Endodermal cell (in vitro differentiated cells): ENCODE measurements at regions not wholly inside any gene's neighbourhood (a gene's known extent, or its start where the extent isn't known, plus 50 kb on each side); places are given as distances from the start of the nearest gene placed in this dataset.

Experiments
- DNase-seq: peaks from one replicate; pipeline ENCODE4 v3.0.0-alpha.2; 2017
- H3K27ac ChIP-seq: 2 replicates; pipeline ENCODE4 v1.5.1; 2013; ENCODE audit warnings: mild to moderate bottlenecking, low read depth, low read length, moderate library complexity
- H3K27me3 ChIP-seq: 2 replicates; pipeline ENCODE4 v1.6.1; 2013; ENCODE audit warnings: mild to moderate bottlenecking, low read length, moderate library complexity; ENCODE audit not compliant: insufficient read depth, control insufficient read depth, poor library complexity, severe bottlenecking
- H3K36me3 ChIP-seq: 2 replicates; pipeline ENCODE4 v1.7.0; 2013; ENCODE audit warnings: mild to moderate bottlenecking, low read length, moderate library complexity; ENCODE audit not compliant: control insufficient read depth, insufficient read depth
- H3K4me1 ChIP-seq: one replicate; pipeline ENCODE4 v1.7.0; 2013; ENCODE audit warnings: low read length; ENCODE audit not compliant: control insufficient read depth, insufficient read depth
- H3K4me3 ChIP-seq: 2 replicates; pipeline ENCODE4 v1.5.1; 2013; ENCODE audit warnings: mild to moderate bottlenecking, low read length, moderate library complexity
- H3K9ac ChIP-seq: 2 replicates; pipeline ENCODE4 v1.6.1; 2013; ENCODE audit warnings: mild to moderate bottlenecking, low read length, moderate library complexity; ENCODE audit not compliant: poor library complexity, severe bottlenecking; ENCODE audit errors: extremely low read depth
- H3K9me3 ChIP-seq: 2 replicates; pipeline ENCODE4 v1.6.1; 2013; ENCODE audit warnings: mild to moderate bottlenecking, low read length, moderate library complexity; ENCODE audit not compliant: control insufficient read depth
- H3K27ac Mint-ChIP-seq: 2 replicates; pipeline ENCODE4 v1.8.0; 2020; ENCODE audit warnings: mixed read lengths
- H3K27me3 Mint-ChIP-seq: 2 replicates; pipeline ENCODE4 v1.8.0; 2021; ENCODE audit warnings: mild to moderate bottlenecking, mixed read lengths; ENCODE audit not compliant: insufficient read depth
- H3K36me3 Mint-ChIP-seq: 2 replicates; pipeline ENCODE4 v1.8.0; 2020; ENCODE audit warnings: low read depth, mixed read lengths
- H3K4me1 Mint-ChIP-seq: 2 replicates; pipeline ENCODE4 v1.8.0; 2020; ENCODE audit warnings: mixed read lengths
- H3K4me3 Mint-ChIP-seq: 2 replicates; pipeline ENCODE4 v1.8.0; 2020; ENCODE audit warnings: mild to moderate bottlenecking, moderate library complexity, mixed read lengths
- H3K9me3 Mint-ChIP-seq: 2 replicates; pipeline ENCODE4 v1.8.0; 2020; ENCODE audit warnings: mild to moderate bottlenecking, mixed read lengths
- CTCF ChIP-seq: fragments of 200-600 bp; sonication (generic); conservative IDR thresholded peaks from 2 replicates; pipeline ENCODE4 v1.5.0; 2021; ENCODE audit warnings: antibody characterized with exemption, mild to moderate bottlenecking
- WGBS, 2 experiments: methylation state at CpG; one replicate each; pipeline versions ENCODE4 v1.1.5 to v1.1.7; 2013; ENCODE audit warnings: missing lambda C conversion rate in 2 of 2, mixed read lengths in 1 of 2; ENCODE audit not compliant: insufficient coverage in 1 of 2, insufficient read length in 1 of 2; 5-methylcytosine and 5-hydroxymethylcytosine counted together

GRCh38 chr7:113444261-113444660 is 325.9 kb upstream of the SMIM30 start:
- no peak overlapping the region for H3K27ac ChIP-seq
- no peaks in the 10 kb centered on the region for H3K27me3 ChIP-seq
- no peak for DNase-seq
- H3K27me3 Mint-ChIP-seq = no peaks in the 10 kb centered on the region
- H3K9ac ChIP-seq = no peak overlapping the region
- no peaks in the 10 kb centered on the region for H3K36me3 ChIP-seq
- no peak overlapping the region for H3K27ac Mint-ChIP-seq
- H3K4me3 ChIP-seq = no peak overlapping the region
- no peak overlapping the region for H3K4me3 Mint-ChIP-seq
- no peaks in the 10 kb centered on the region for H3K36me3 Mint-ChIP-seq
- H3K9me3 ChIP-seq = no peaks in the 10 kb centered on the region
- no peaks in the 10 kb centered on the region for H3K4me1 Mint-ChIP-seq
- H3K9me3 Mint-ChIP-seq = peaks cover 54% of the 10 kb centered on the region
- no peak for TF ChIP-seq CTCF
- H3K4me1 ChIP-seq = no peaks in the 10 kb centered on the region

- 82% methylated on average over 2 of the region's 2 CpGs; no CpG with 5 or more reads in 1 of the 2 experiments for WGBS, 2 experiments
- no peaks in the 10 kb centered on the region for H3K4me1 ChIP-seq
- H3K36me3 ChIP-seq = no peaks in the 10 kb centered on the region
- peaks cover 9% of the 10 kb centered on the region for H3K9me3 ChIP-seq
- no peak overlapping the region for H3K9ac ChIP-seq
- DNase-seq = no peak
- TF ChIP-seq CTCF = no peak
- no peak overlapping the region for H3K4me3 ChIP-seq
- no peaks in the 10 kb centered on the region for H3K4me1 Mint-ChIP-seq
- H3K9me3 Mint-ChIP-seq = peaks cover 67% of the 10 kb centered on the region
- no peaks in the 10 kb centered on the region for H3K36me3 Mint-ChIP-seq
- no peak overlapping the region for H3K27ac Mint-ChIP-seq
- H3K27me3 Mint-ChIP-seq = no peaks in the 10 kb centered on the region
- H3K4me3 Mint-ChIP-seq = no peak overlapping the region
- H3K27me3 ChIP-seq = no peaks in the 10 kb centered on the region
- no peak overlapping the region for H3K27ac ChIP-seq
These were observed 321.8 kb upstream of the SMIM30 start for GRCh38 chr7:113440173-113440572.

GRCh38 chr7:113431406-113431805 is 313.1 kb upstream of the SMIM30 start:
- Mint-ChIP-seq H3K27me3 (no peaks in the 10 kb centered on the region), H3K4me1 (no peaks in the 10 kb centered on the region), H3K27ac (no peak overlapping the region), H3K4me3 (no peak overlapping the region), H3K36me3 (no peaks in the 10 kb centered on the region), H3K9me3 (peaks cover 23% of the 10 kb centered on the region)
- Histone ChIP-seq H3K27me3 (no peaks in the 10 kb centered on the region), H3K4me1 (no peaks in the 10 kb centered on the region), H3K27ac (no peak overlapping the region), H3K9me3 (no peaks in the 10 kb centered on the region), H3K9ac (no peak overlapping the region), H3K4me3 (no peak overlapping the region), H3K36me3 (no peaks in the 10 kb centered on the region)
- DNase-seq = no peak
- TF ChIP-seq CTCF = no peak
- WGBS, 2 experiments = 96 to 100% methylated on average over 3 to 4 of the region's 4 CpGs
